ENCODE measurements at regions not wholly inside any gene's neighbourhood (a gene's known extent, or its start where the extent isn't known, plus 50 kb on each side); places are given as distances from the start of the nearest gene placed in this dataset.
"Not testable (repeated sequence)": the region's sequence is repeated elsewhere in the genome, so short reads cannot be mapped to it uniquely, and the experiment has no call there.

GRCh38 chr19:30066781-30067759 is 125.0 kb downstream of the URI1 start:
- ATAC-seq = no peak

GRCh38 chr19:30067956-30068506 is 126.0 kb downstream of the URI1 start:
- ATAC-seq = not testable (repeated sequence)

- ATAC-seq = no peak
These were observed 126.7 kb downstream of the URI1 start for GRCh38 chr19:30068528-30069395.

- no peak for ATAC-seq
These were observed 127.6 kb downstream of the URI1 start for GRCh38 chr19:30069535-30070197.

GRCh38 chr19:30070198-30070967 is 128.3 kb downstream of the URI1 start:
- ATAC-seq = no peak

GRCh38 chr19:30070968-30071632 is 129.1 kb downstream of the URI1 start:
- ATAC-seq = no peak

GRCh38 chr19:30071871-30072270 is 129.8 kb downstream of the URI1 start:
- no peak for ATAC-seq

GRCh38 chr19:30073152-30074000 is 131.3 kb downstream of the URI1 start:
- ATAC-seq = peak; percentile 73

- peak; percentile 8 for ATAC-seq
These were observed 132.1 kb downstream of the URI1 start for GRCh38 chr19:30074096-30074495.

GRCh38 chr19:30074741-30075715 is 133.0 kb downstream of the URI1 start:
- no peak for ATAC-seq

GRCh38 chr19:30076101-30076551 is 134.1 kb downstream of the URI1 start:
- no peak for ATAC-seq

GRCh38 chr19:30076751-30077670 is 135.0 kb downstream of the URI1 start:
- ATAC-seq = no peak

GRCh38 chr19:30077851-30078355 is 135.9 kb downstream of the URI1 start:
- no peak for ATAC-seq

- no peak for ATAC-seq
These were observed 136.4 kb downstream of the URI1 start for GRCh38 chr19:30078381-30078910.

GRCh38 chr19:30079200-30079599 is 137.2 kb downstream of the URI1 start:
- ATAC-seq = no peak

- no peak for ATAC-seq
These were observed 140.1 kb downstream of the URI1 start for GRCh38 chr19:30082168-30082567.

GRCh38 chr19:30082611-30083010 is 140.6 kb downstream of the URI1 start:
- ATAC-seq = no peak
